Osteocyte (in vitro differentiated cells): ENCODE measurements at regions not wholly inside any gene's neighbourhood (a gene's known extent, or its start where the extent isn't known, plus 50 kb on each side); places are given as distances from the start of the nearest gene placed in this dataset.

Experiments used
- DNase-seq: peaks from one replicate; pipeline ENCODE4 v3.0.0; 2021; ENCODE audit warnings: mixed read lengths; ENCODE audit not compliant: unreplicated experiment; ENCODE audit errors: extremely low spot score
- H3K27ac Mint-ChIP-seq: one replicate; pipeline ENCODE4 v1.8.0; 2021; ENCODE audit warnings: mild to moderate bottlenecking, mixed read lengths; ENCODE audit not compliant: unreplicated experiment
- H3K27me3 Mint-ChIP-seq: one replicate; pipeline ENCODE4 v1.8.0; 2021; ENCODE audit warnings: mixed read lengths; ENCODE audit not compliant: unreplicated experiment
- H3K36me3 Mint-ChIP-seq: one replicate; pipeline ENCODE4 v1.8.0; 2021; ENCODE audit warnings: mixed read lengths; ENCODE audit not compliant: unreplicated experiment
- H3K4me1 Mint-ChIP-seq: one replicate; pipeline ENCODE4 v1.8.0; 2021; ENCODE audit warnings: mixed read lengths; ENCODE audit not compliant: unreplicated experiment
- H3K4me3 Mint-ChIP-seq: one replicate; pipeline ENCODE4 v1.8.0; 2021; ENCODE audit warnings: mild to moderate bottlenecking, moderate library complexity, mixed read lengths; ENCODE audit not compliant: unreplicated experiment
- H3K9me3 Mint-ChIP-seq: one replicate; pipeline ENCODE4 v1.8.0; 2021; ENCODE audit warnings: mixed read lengths; ENCODE audit not compliant: unreplicated experiment
- CTCF ChIP-seq: fragments of 200-600 bp; sonication (generic); IDR thresholded peaks from 2 replicates; pipeline ENCODE4 v1.5.0; 2021; ENCODE audit warnings: antibody characterized with exemption, mild to moderate bottlenecking, moderate library complexity

- Mint-ChIP-seq H3K36me3 (no peaks in the 10 kb centered on the region), H3K27me3 (no peaks in the 10 kb centered on the region), H3K9me3 (no peaks in the 10 kb centered on the region), H3K4me1 (no peaks in the 10 kb centered on the region), H3K4me3 (no peak overlapping the region), H3K27ac (no peak overlapping the region)
- no peak for TF ChIP-seq CTCF
- no peak for DNase-seq
Measured at GRCh38 chr15:93866476-93866875, 364.9 kb upstream of the MCTP2 start.

- no peak overlapping the region for H3K4me3 Mint-ChIP-seq
- no peak overlapping the region for H3K27ac Mint-ChIP-seq
- no peaks in the 10 kb centered on the region for H3K36me3 Mint-ChIP-seq
- no peaks in the 10 kb centered on the region for H3K4me1 Mint-ChIP-seq
- H3K27me3 Mint-ChIP-seq: no peaks in the 10 kb centered on the region
- DNase-seq: no peak
- H3K9me3 Mint-ChIP-seq: no peaks in the 10 kb centered on the region
- no peak for TF ChIP-seq CTCF
Measured at GRCh38 chr15:93865586-93865985, 365.8 kb upstream of the MCTP2 start.

GRCh38 chr15:93862791-93863190, 368.6 kb upstream of the MCTP2 start:
- H3K27ac Mint-ChIP-seq: no peak overlapping the region
- no peak overlapping the region for H3K4me3 Mint-ChIP-seq
- H3K4me1 Mint-ChIP-seq: no peaks in the 10 kb centered on the region
- no peaks in the 10 kb centered on the region for H3K9me3 Mint-ChIP-seq
- DNase-seq: no peak
- no peaks in the 10 kb centered on the region for H3K27me3 Mint-ChIP-seq
- H3K36me3 Mint-ChIP-seq: no peaks in the 10 kb centered on the region
- TF ChIP-seq CTCF: no peak

- DNase-seq: no peak
- Mint-ChIP-seq H3K36me3 (no peaks in the 10 kb centered on the region), H3K27me3 (no peaks in the 10 kb centered on the region), H3K4me3 (no peak overlapping the region), H3K9me3 (no peaks in the 10 kb centered on the region), H3K4me1 (no peaks in the 10 kb centered on the region), H3K27ac (no peak overlapping the region)
- no peak for TF ChIP-seq CTCF
Measured at GRCh38 chr15:93861956-93862741, 369.2 kb upstream of the MCTP2 start.

GRCh38 chr15:93861413-93861812, 369.9 kb upstream of the MCTP2 start:
- no peaks in the 10 kb centered on the region for H3K27me3 Mint-ChIP-seq
- no peaks in the 10 kb centered on the region for H3K9me3 Mint-ChIP-seq
- no peak overlapping the region for H3K4me3 Mint-ChIP-seq
- no peak overlapping the region for H3K27ac Mint-ChIP-seq
- H3K4me1 Mint-ChIP-seq: no peaks in the 10 kb centered on the region
- no peak for DNase-seq
- H3K36me3 Mint-ChIP-seq: no peaks in the 10 kb centered on the region
- no peak for TF ChIP-seq CTCF
